A549 (cell line): ENCODE measurements at regions not wholly inside any gene's neighbourhood (a gene's known extent, or its start where the extent isn't known, plus 50 kb on each side); places are given as distances from the start of the nearest gene placed in this dataset.
"Not testable (repeated sequence)": the region's sequence is repeated elsewhere in the genome, so short reads cannot be mapped to it uniquely, and the experiment has no call there.

Experiments used
- ATAC-seq, 2 experiments: fragments of 200-7000 bp in 1 of 2; fragments of >200 bp in 1 of 2; cut with Nextera tagmentation in 1 of 2; cut with Tn5 transposase in 1 of 2; 3 replicates each; pipeline versions ENCODE4 v1.8.0 to v1.9.1; 2018 to 2020; ENCODE audit warnings: mild to moderate bottlenecking in 1 of 2, moderate library complexity in 1 of 2
- CTCF ChIA-PET: fragments of 300-600 bp; sonication (Branson Sonifier 250); formaldehyde crosslinking; extraction: SDS; loops from one replicate; lab custom pipeline; 2021; ENCODE audit warnings: antibody characterized with exemption, inconsistent platforms; lab: Yijun Ruan, JAX
- POLR2A ChIA-PET: fragments of 350-600 bp; formaldehyde crosslinking; extraction: SDS; loops from one replicate; lab custom pipeline; 2021; ENCODE audit warnings: antibody characterized with exemption, inconsistent platforms; lab: Yijun Ruan, JAX
- DNase-seq, 2 experiments: peaks; one replicate each; pipeline versions ENCODE4 v3.0.0 to v3.0.0-alpha.2; 2011 to 2016; ENCODE audit warnings: low read depth in 1 of 2, low spot score in 1 of 2
- FAIRE-seq: peaks from 2 replicates; lab custom pipeline; 2011; peaks lifted over from hg19 to GRCh38; lab: Jason Lieb, UNC
- H3K27ac ChIP-seq, 2 experiments: fragments of >200 bp; sonication (Bioruptor Twin); formaldehyde crosslinking; 3 replicates each; pipeline ENCODE4 v1.5.1; 2016 to 2017
- H3K4me1 ChIP-seq: fragments of >200 bp; sonication (Bioruptor Twin); formaldehyde crosslinking; 3 replicates; pipeline ENCODE4 v1.6.1; 2016
- H3K4me2 ChIP-seq: fragments of >200 bp; sonication (Bioruptor Twin); formaldehyde crosslinking; 3 replicates; pipeline ENCODE4 v1.6.1; 2016
- H3K4me3 ChIP-seq: fragments of >200 bp; sonication (Bioruptor Twin); formaldehyde crosslinking; 3 replicates; pipeline ENCODE4 v1.5.1; 2016
- H3K9me3 ChIP-seq: fragments of >200 bp; sonication (Bioruptor Twin); formaldehyde crosslinking; 3 replicates; pipeline ENCODE4 v1.6.1; 2016
- CBX2 ChIP-seq: fragments of 200-600 bp; sonication (generic); IDR thresholded peaks from 2 replicates; pipeline ENCODE4 v1.6.1; 2016; ENCODE audit warnings: low read depth, mild to moderate bottlenecking, borderline replicate concordance
- CHD2 ChIP-seq: fragments of 150-350 bp; IDR thresholded peaks from 2 replicates; pipeline ENCODE4 v1.6.1; 2014; ENCODE audit warnings: low read length; ENCODE audit not compliant: partially characterized antibody
- EP300 ChIP-seq, 2 experiments: fragments of >200 bp; sonication (Bioruptor Twin); formaldehyde crosslinking; IDR thresholded peaks; 2 replicates in 1 of 2; 3 replicates in 1 of 2; pipeline ENCODE4 v1.6.1; 2016 to 2017
- ESRRA ChIP-seq: fragments of 150-350 bp; IDR thresholded peaks from 2 replicates; pipeline ENCODE4 v1.6.1; 2014; ENCODE audit warnings: mild to moderate bottlenecking, low read length, borderline replicate concordance
- GATA3 ChIP-seq: IDR thresholded peaks from 2 replicates; pipeline ENCODE4 v1.6.1; 2012; ENCODE audit warnings: borderline replicate concordance
- HEYL ChIP-seq: fragments of 250-450 bp; sonication (Bioruptor Pico); IDR thresholded peaks from 2 replicates; pipeline ENCODE4 v1.8.0; 2021; ENCODE audit warnings: mild to moderate bottlenecking, moderate library complexity
- HMGXB4 ChIP-seq: fragments of 250-450 bp; sonication (Bioruptor Pico); IDR thresholded peaks from 2 replicates; pipeline ENCODE4 v1.5.0; 2021; ENCODE audit warnings: mild to moderate bottlenecking, moderate library complexity, borderline replicate concordance
- JUNB ChIP-seq: fragments of >200 bp; sonication (Bioruptor Twin); formaldehyde crosslinking; IDR thresholded peaks from 2 replicates; pipeline ENCODE4 v1.6.1; 2016
- MAFK ChIP-seq: fragments of 450-650 bp; IDR thresholded peaks from 2 replicates; pipeline ENCODE4 v1.6.1; 2014; ENCODE audit not compliant: partially characterized antibody
- MYC ChIP-seq: IDR thresholded peaks from 2 replicates; pipeline ENCODE4 v1.6.1; 2012; ENCODE audit warnings: mild to moderate bottlenecking, inconsistent platforms, low read length, improper control_type of control experiment, borderline replicate concordance
- NPAS2 ChIP-seq: fragments of 250-450 bp; sonication (Bioruptor Pico); IDR thresholded peaks from 2 replicates; pipeline ENCODE4 v1.8.0; 2022; ENCODE audit warnings: mild to moderate bottlenecking, moderate library complexity, borderline replicate concordance
- NR3C1 ChIP-seq: fragments of >200 bp; sonication (Bioruptor Twin); formaldehyde crosslinking; IDR thresholded peaks from 3 replicates; pipeline ENCODE4 v1.6.1; 2017
- RAD21 ChIP-seq, 2 experiments: fragments of >200 bp in 1 of 2; sonication (Bioruptor Twin) in 1 of 2; formaldehyde crosslinking in 1 of 2; IDR thresholded peaks in 1 of 2; conservative IDR thresholded peaks in 1 of 2; 2 replicates in 1 of 2; 3 replicates in 1 of 2; pipeline ENCODE4 v1.6.1; 2012 to 2018; ENCODE audit warnings: inconsistent platforms in 1 of 2
- RARB ChIP-seq: fragments of 250-450 bp; sonication (Bioruptor Pico); IDR thresholded peaks from 2 replicates; pipeline ENCODE4 v1.8.0; 2021; ENCODE audit warnings: mild to moderate bottlenecking, moderate library complexity
- TFCP2L1 ChIP-seq: fragments of 250-450 bp; sonication (Bioruptor Pico); IDR thresholded peaks from 2 replicates; pipeline ENCODE4 v1.5.0; 2021; ENCODE audit warnings: mild to moderate bottlenecking
- TP53 ChIP-seq: fragments of 250-450 bp; sonication (Bioruptor Pico); IDR thresholded peaks from 2 replicates; pipeline ENCODE4 v1.5.0; 2021; ENCODE audit warnings: mild to moderate bottlenecking, moderate library complexity
- ZNF302 ChIP-seq: fragments of 250-450 bp; sonication (Bioruptor Pico); IDR thresholded peaks from 2 replicates; pipeline ENCODE4 v1.9.0; 2021; ENCODE audit warnings: inconsistent platforms, mild to moderate bottlenecking, moderate library complexity
- ZSCAN20 ChIP-seq: fragments of 250-450 bp; sonication (Bioruptor Pico); IDR thresholded peaks from 2 replicates; pipeline ENCODE4 v1.8.0; 2022; ENCODE audit warnings: mild to moderate bottlenecking, moderate library complexity
- WGBS: methylation state at CpG from one replicate; pipeline ENCODE4 v1.1.6; 2017; ENCODE audit errors: missing lambda C conversion rate; 5-methylcytosine and 5-hydroxymethylcytosine counted together
- TF ChIP-seq, protein P1 (sequence below): fragments of >200 bp; sonication (Bioruptor Twin); formaldehyde crosslinking; IDR thresholded peaks from 3 replicates; pipeline ENCODE4 v1.6.1; 2016
- TF ChIP-seq, protein P2 (sequence below): fragments of 450-650 bp; IDR thresholded peaks from 2 replicates; pipeline ENCODE4 v1.6.1; 2014; ENCODE audit warnings: antibody characterized with exemption

- H3K9me3 ChIP-seq, ATAC-seq, DNase-seq, H3K4me3 ChIP-seq, H3K27ac ChIP-seq, FAIRE-seq, POLR2A ChIA-PET, H3K4me2 ChIP-seq, CTCF ChIA-PET, H3K4me1 ChIP-seq: not testable (repeated sequence)
- 14% methylated on average over 1 of the region's 1 CpG for WGBS
These were observed 1921.4 kb downstream of the PCDH9 start for GRCh38 chr13:65308729-65309128.

- CTCF ChIA-PET, result no interaction called here
- FAIRE-seq, result no peak
These were observed 1923.1 kb downstream of the PCDH9 start for GRCh38 chr13:65307056-65307455.

GRCh38 chr13:65302691-65303090 lies 1927.4 kb downstream of the PCDH9 start:
- H3K4me1 ChIP-seq, result no peaks in the 10 kb centered on the region
- no peaks in the 10 kb centered on the region for H3K9me3 ChIP-seq
- 47% methylated on average over 3 of the region's 3 CpGs for WGBS
- H3K27ac ChIP-seq, result no peak overlapping the region
- H3K4me2 ChIP-seq, result no peak overlapping the region
- ChIA-PET CTCF (no interaction called here), POLR2A (no interaction called here)
- no peak for FAIRE-seq
- ATAC-seq, result no peak
- DNase-seq, result no peak
- H3K4me3 ChIP-seq, result no peak overlapping the region
- no peak for TF ChIP-seq MYC
- no peak for TF ChIP-seq TP53 (CRISPR knock-in tag)

More at GRCh38 chr13:65307056-65307455, 1923.1 kb downstream of the PCDH9 start:
- no peaks in the 10 kb centered on the region for H3K4me1 ChIP-seq
- WGBS, result 75% methylated on average over 1 of the region's 1 CpG
- no peaks in the 10 kb centered on the region for H3K9me3 ChIP-seq
- ATAC-seq (no peak), DNase-seq (no peak)
- H3K4me3 ChIP-seq, result no peak overlapping the region
- no peak for TF ChIP-seq RARB (CRISPR knock-in tag)
- TF ChIP-seq ZNF302 (CRISPR knock-in tag), result no peak
- no peak for TF ChIP-seq HEYL (CRISPR knock-in tag)
- TF ChIP-seq ESRRA, result no peak
- no peak for TF ChIP-seq MAFK
- no peak for TF ChIP-seq RAD21 (conservative IDR thresholded peaks at IDR 0.05 in 1 of 2, IDR thresholded peaks at IDR 0.05 in 1 of 2)
- TF ChIP-seq, protein P1, sequence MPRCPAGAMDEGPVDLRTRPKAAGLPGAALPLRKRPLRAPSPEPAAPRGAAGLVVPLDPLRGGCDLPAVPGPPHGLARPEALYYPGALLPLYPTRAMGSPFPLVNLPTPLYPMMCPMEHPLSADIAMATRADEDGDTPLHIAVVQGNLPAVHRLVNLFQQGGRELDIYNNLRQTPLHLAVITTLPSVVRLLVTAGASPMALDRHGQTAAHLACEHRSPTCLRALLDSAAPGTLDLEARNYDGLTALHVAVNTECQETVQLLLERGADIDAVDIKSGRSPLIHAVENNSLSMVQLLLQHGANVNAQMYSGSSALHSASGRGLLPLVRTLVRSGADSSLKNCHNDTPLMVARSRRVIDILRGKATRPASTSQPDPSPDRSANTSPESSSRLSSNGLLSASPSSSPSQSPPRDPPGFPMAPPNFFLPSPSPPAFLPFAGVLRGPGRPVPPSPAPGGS, result no peak
- TF ChIP-seq, protein P2, sequence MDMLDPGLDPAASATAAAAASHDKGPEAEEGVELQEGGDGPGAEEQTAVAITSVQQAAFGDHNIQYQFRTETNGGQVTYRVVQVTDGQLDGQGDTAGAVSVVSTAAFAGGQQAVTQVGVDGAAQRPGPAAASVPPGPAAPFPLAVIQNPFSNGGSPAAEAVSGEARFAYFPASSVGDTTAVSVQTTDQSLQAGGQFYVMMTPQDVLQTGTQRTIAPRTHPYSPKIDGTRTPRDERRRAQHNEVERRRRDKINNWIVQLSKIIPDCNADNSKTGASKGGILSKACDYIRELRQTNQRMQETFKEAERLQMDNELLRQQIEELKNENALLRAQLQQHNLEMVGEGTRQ, result no peak
- no peak for TF ChIP-seq ZSCAN20 (CRISPR knock-in tag)
- no peak for TF ChIP-seq NR3C1
- no peak for TF ChIP-seq NPAS2 (CRISPR knock-in tag)
- TF ChIP-seq CBX2, result no peak
- TF ChIP-seq JUNB, result no peak
- TF ChIP-seq HMGXB4 (CRISPR knock-in tag), result no peak
- TF ChIP-seq GATA3, result no peak
- no peak for TF ChIP-seq TFCP2L1 (CRISPR knock-in tag)
- TF ChIP-seq EP300 (IDR thresholded peaks at IDR 0.05), result no peak
- TF ChIP-seq CHD2, result no peak
- H3K4me2 ChIP-seq, result no peak overlapping the region
- POLR2A ChIA-PET, result no interaction called here
- no peak overlapping the region for H3K27ac ChIP-seq
